ENCODE measurements at regions not wholly inside any gene's neighbourhood (a gene's known extent, or its start where the extent isn't known, plus 50 kb on each side); places are given as distances from the start of the nearest gene placed in this dataset.

- DNase-seq (ENCODE audit: extremely low spot score, insufficient read length, low read depth) (no peak), FAIRE-seq (no peak)
Measured at GRCh38 chr4:155526452-155527169, 140.0 kb upstream of the GUCY1A1 start.

- DNase-seq (ENCODE audit: extremely low spot score, insufficient read length, low read depth) (no peak), FAIRE-seq (no peak)
Measured at GRCh38 chr4:155524926-155525455, 141.7 kb upstream of the GUCY1A1 start.

GRCh38 chr4:155523358-155523757 is 143.3 kb upstream of the GUCY1A1 start:
- DNase-seq (ENCODE audit: extremely low spot score, insufficient read length, low read depth) (no peak), FAIRE-seq (no peak)

- no peak for DNase-seq (ENCODE audit: extremely low spot score, insufficient read length, low read depth)
- FAIRE-seq, result no peak
Measured at GRCh38 chr4:155522201-155522600, 144.4 kb upstream of the GUCY1A1 start.

- DNase-seq (ENCODE audit: extremely low spot score, insufficient read length, low read depth) (no peak), FAIRE-seq (no peak)
Measured at GRCh38 chr4:155521382-155521781, 144.6 kb upstream of the MAP9 start.

GRCh38 chr4:155515444-155516075 is 138.8 kb upstream of the MAP9 start:
- FAIRE-seq, result no peak

GRCh38 chr4:155514628-155515027 is 137.9 kb upstream of the MAP9 start:
- FAIRE-seq (no peak), DNase-seq (ENCODE audit: extremely low spot score, insufficient read length, low read depth) (no peak)

More at GRCh38 chr4:155515444-155516075, 138.8 kb upstream of the MAP9 start:
- no peak for DNase-seq (ENCODE audit: extremely low spot score, insufficient read length, low read depth)

- FAIRE-seq, result no peak
- DNase-seq (ENCODE audit: extremely low spot score, insufficient read length, low read depth), result no peak
Measured at GRCh38 chr4:155512817-155513216, 136.1 kb upstream of the MAP9 start.

- FAIRE-seq (no peak), DNase-seq (ENCODE audit: extremely low spot score, insufficient read length, low read depth) (no peak)
Measured at GRCh38 chr4:155512046-155512445, 135.3 kb upstream of the MAP9 start.

- DNase-seq (ENCODE audit: extremely low spot score, insufficient read length, low read depth), result no peak
- FAIRE-seq, result no peak
Measured at GRCh38 chr4:155510771-155511170, 134.0 kb upstream of the MAP9 start.

GRCh38 chr4:155509555-155509954 is 132.8 kb upstream of the MAP9 start:
- DNase-seq (ENCODE audit: extremely low spot score, insufficient read length, low read depth), result no peak
- no peak for FAIRE-seq

GRCh38 chr4:155506745-155507144 is 130.0 kb upstream of the MAP9 start:
- FAIRE-seq (no peak), DNase-seq (ENCODE audit: extremely low spot score, insufficient read length, low read depth) (no peak)

GRCh38 chr4:155505321-155505720 is 128.6 kb upstream of the MAP9 start:
- FAIRE-seq, result no peak
- no peak for DNase-seq (ENCODE audit: extremely low spot score, insufficient read length, low read depth)

- no peak for FAIRE-seq
- no peak for DNase-seq (ENCODE audit: extremely low spot score, insufficient read length, low read depth)
Measured at GRCh38 chr4:155497306-155497705, 120.5 kb upstream of the MAP9 start.

- FAIRE-seq (no peak), DNase-seq (ENCODE audit: extremely low spot score, insufficient read length, low read depth) (no peak)
Measured at GRCh38 chr4:155496294-155496626, 119.5 kb upstream of the MAP9 start.

GRCh38 chr4:155495572-155496293 is 119.0 kb upstream of the MAP9 start:
- no peak for DNase-seq (ENCODE audit: extremely low spot score, insufficient read length, low read depth)
- FAIRE-seq, result no peak

- DNase-seq (ENCODE audit: extremely low spot score, insufficient read length, low read depth) (no peak), FAIRE-seq (no peak)
Measured at GRCh38 chr4:155494037-155494718, 117.4 kb upstream of the MAP9 start.

GRCh38 chr4:155491336-155492120 is 114.8 kb upstream of the MAP9 start:
- DNase-seq (ENCODE audit: extremely low spot score, insufficient read length, low read depth) (no peak), FAIRE-seq (peak; percentile 76)

- FAIRE-seq, result no peak
- DNase-seq (ENCODE audit: extremely low spot score, insufficient read length, low read depth), result no peak
Measured at GRCh38 chr4:155489271-155489670, 112.5 kb upstream of the MAP9 start.

GRCh38 chr4:155488691-155489090 is 111.9 kb upstream of the MAP9 start:
- FAIRE-seq (no peak), DNase-seq (ENCODE audit: extremely low spot score, insufficient read length, low read depth) (no peak)

All from GM18507 (cell line).